ENCODE measurements at regions not wholly inside any gene's neighbourhood (a gene's known extent, or its start where the extent isn't known, plus 50 kb on each side); places are given as distances from the start of the nearest gene placed in this dataset.

DNA sequence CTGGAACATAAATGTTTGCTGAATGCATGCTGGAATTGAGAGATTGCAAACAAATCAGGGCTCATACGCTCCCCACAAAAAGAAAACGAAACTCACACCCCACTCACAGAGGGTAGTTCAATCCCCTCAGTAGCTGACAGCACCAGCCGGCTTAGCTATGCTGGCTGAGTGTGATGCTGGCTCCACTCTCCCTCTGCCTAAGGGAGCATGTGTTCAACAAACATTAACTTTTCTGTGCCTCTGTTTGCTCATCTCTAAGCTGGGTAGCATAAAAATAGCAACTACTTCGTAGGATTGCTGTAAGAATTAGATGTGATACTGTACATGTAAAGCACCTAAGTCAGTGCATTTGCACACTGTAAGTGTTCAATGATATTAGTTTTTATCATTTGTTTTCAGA lies 282.6 kb downstream of the FOXO1 start:
- ATAC-seq (ENCODE audit: low read depth): no peak
- H3K9me3 Mint-ChIP-seq: no peaks in the 10 kb centered on the region
- H3K4me1 Mint-ChIP-seq: peaks cover 24% of the 10 kb centered on the region
- CTCF ChIA-PET: no interaction called here
- H3K4me3 Mint-ChIP-seq: no peak overlapping the region
- POLR2A ChIA-PET: no interaction called here
- no peaks in the 10 kb centered on the region for H3K27me3 Mint-ChIP-seq
- no peak for DNase-seq
- intact Hi-C loops (cut with micrococcal nuclease): no loop called here
- H3K36me3 Mint-ChIP-seq (ENCODE audit: low read depth): no peaks in the 10 kb centered on the region
- no peak overlapping the region for H3K27ac Mint-ChIP-seq
- TF ChIP-seq, protein P1, sequence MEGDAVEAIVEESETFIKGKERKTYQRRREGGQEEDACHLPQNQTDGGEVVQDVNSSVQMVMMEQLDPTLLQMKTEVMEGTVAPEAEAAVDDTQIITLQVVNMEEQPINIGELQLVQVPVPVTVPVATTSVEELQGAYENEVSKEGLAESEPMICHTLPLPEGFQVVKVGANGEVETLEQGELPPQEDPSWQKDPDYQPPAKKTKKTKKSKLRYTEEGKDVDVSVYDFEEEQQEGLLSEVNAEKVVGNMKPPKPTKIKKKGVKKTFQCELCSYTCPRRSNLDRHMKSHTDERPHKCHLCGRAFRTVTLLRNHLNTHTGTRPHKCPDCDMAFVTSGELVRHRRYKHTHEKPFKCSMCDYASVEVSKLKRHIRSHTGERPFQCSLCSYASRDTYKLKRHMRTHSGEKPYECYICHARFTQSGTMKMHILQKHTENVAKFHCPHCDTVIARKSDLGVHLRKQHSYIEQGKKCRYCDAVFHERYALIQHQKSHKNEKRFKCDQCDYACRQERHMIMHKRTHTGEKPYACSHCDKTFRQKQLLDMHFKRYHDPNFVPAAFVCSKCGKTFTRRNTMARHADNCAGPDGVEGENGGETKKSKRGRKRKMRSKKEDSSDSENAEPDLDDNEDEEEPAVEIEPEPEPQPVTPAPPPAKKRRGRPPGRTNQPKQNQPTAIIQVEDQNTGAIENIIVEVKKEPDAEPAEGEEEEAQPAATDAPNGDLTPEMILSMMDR (IDR thresholded peaks at IDR 0.05): no peak

DNA sequence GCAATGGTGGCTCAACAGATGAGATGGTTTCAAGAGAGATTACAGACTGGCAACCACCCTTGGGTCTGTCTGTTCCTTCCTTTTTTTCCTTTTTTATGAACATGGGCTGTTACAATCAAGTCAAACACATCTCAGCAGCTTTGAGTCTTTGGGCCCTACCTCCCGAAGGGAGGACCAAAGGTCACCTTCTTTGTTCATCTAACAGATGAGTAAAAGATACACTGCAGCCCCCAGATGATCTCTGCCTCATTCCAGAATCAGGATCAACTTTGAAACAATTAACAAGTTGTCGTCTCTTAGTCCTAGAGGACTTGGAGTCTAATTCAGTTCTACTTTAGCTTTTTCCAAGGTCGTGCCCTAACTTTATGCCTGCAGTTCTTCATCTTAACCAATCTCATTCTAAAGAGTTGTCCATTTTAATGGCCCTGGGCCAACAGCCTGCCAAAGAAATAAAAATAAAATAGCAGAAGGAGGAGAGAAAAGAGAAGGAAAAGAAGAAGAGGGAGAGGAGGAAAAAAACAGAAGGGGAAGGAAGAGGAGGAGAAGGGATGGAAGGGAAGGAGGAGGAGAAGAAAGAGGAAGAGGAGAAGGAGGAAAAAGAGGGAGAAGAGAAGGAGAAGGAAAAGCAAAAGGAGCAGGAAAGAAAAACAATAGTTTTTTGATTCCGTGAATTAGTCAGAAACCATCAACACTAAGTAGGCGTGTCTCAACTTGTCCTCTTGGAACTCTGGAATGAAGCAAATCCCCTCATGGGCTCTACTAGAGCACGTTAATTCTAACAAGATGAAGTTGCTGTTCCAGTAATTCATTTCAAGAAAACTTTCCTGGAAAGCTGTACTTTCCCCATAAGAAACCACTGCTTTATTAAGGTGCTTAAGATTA lies 281.2 kb downstream of the FOXO1 start:
- intact Hi-C loops (cut with micrococcal nuclease): loop anchor here (5.0 kb wide), 1 partner anchor 282 kb away; the partner anchor contains the start of gene FOXO1
- POLR2A ChIA-PET: interaction anchor here (0.7 to 1.3 kb wide), 2 partner anchors 14 to 180 kb away, joined by 3 to 4 read pairs; no protein-coding TSS in a partner anchor

DNA sequence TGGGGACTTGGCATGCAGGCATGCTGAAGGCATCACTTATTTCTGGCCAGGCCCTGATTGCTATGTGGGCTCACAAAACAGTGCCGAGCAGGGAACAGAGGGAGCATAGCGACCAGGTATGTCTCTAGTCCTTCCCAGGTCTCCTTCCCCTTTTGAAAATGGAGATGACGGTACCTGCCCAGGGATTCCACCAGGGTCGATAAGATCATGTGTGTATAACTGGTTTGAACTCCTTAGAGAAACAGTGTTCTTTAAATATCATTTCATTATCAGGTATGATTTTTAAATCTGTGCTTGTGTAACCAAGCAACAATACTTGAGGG lies 280.6 kb downstream of the FOXO1 start:
- ATAC-seq (ENCODE audit: low read depth): no peak
- intact Hi-C loops (cut with micrococcal nuclease): loop anchor here (5.0 kb wide), 1 partner anchor 281 kb away; the partner anchor contains the start of gene FOXO1
- Mint-ChIP-seq H3K4me3 (no peak overlapping the region), H3K4me1 (peaks cover 29% of the 10 kb centered on the region), H3K27me3 (no peaks in the 10 kb centered on the region), H3K9me3 (no peaks in the 10 kb centered on the region), H3K36me3 (ENCODE audit: low read depth) (no peaks in the 10 kb centered on the region), H3K27ac (no peak overlapping the region)
- ChIA-PET POLR2A (interaction anchor here (1.3 kb wide), 1 partner anchor 15 kb away, joined by 3 read pairs; no protein-coding TSS in a partner anchor), CTCF (no interaction called here)
- TF ChIP-seq, protein P1 (IDR thresholded peaks at IDR 0.05): no peak
- DNase-seq: no peak

More for the DNA sequence above, 281.2 kb downstream of the FOXO1 start:
- no peaks in the 10 kb centered on the region for H3K9me3 Mint-ChIP-seq
- no peak overlapping the region for H3K4me3 Mint-ChIP-seq
- ATAC-seq (ENCODE audit: low read depth) (no peak), DNase-seq (no peak)
- CTCF ChIA-PET: no interaction called here
- TF ChIP-seq, protein P1 (IDR thresholded peaks at IDR 0.05): no peak
- no peak overlapping the region for H3K27ac Mint-ChIP-seq
- H3K4me1 Mint-ChIP-seq: peaks cover 27% of the 10 kb centered on the region
- no peaks in the 10 kb centered on the region for H3K36me3 Mint-ChIP-seq (ENCODE audit: low read depth)
- no peaks in the 10 kb centered on the region for H3K27me3 Mint-ChIP-seq

DNA sequence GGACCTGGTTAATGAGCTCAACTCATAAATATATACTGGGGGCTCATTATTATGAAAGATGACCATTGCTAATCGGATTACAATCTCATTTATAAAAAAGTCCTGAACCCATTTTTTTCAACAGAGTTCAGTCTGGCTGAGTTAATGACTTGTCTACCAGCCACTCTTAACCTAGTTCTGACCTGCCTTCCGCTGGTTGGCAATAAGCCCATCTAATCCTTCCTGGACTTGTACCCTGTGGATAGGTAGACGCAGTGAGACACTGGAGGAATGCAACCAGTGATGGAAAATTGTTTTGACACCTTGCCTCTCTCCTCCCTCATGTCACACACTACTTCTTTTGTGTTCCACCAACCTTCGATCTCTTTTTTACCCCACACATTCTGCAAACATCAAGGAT lies 279.9 kb downstream of the FOXO1 start:
- H3K4me1 Mint-ChIP-seq: peaks cover 29% of the 10 kb centered on the region
- no peaks in the 10 kb centered on the region for H3K27me3 Mint-ChIP-seq
- ATAC-seq (ENCODE audit: low read depth) (no peak), DNase-seq (no peak)
- CTCF ChIA-PET: no interaction called here
- intact Hi-C loops (cut with micrococcal nuclease): loop anchor here (5.0 kb wide), 1 partner anchor 281 kb away; the partner anchor contains the start of gene FOXO1
- POLR2A ChIA-PET: interaction anchor here (0.9 to 1.3 kb wide), 3 partner anchors 12 to 47 kb away, joined by 3 to 4 read pairs (median 4); no protein-coding TSS in a partner anchor
- TF ChIP-seq, protein P1 (IDR thresholded peaks at IDR 0.05): no peak
- no peak overlapping the region for H3K27ac Mint-ChIP-seq
- no peaks in the 10 kb centered on the region for H3K36me3 Mint-ChIP-seq (ENCODE audit: low read depth)
- H3K9me3 Mint-ChIP-seq: no peaks in the 10 kb centered on the region
- no peak overlapping the region for H3K4me3 Mint-ChIP-seq

DNA sequence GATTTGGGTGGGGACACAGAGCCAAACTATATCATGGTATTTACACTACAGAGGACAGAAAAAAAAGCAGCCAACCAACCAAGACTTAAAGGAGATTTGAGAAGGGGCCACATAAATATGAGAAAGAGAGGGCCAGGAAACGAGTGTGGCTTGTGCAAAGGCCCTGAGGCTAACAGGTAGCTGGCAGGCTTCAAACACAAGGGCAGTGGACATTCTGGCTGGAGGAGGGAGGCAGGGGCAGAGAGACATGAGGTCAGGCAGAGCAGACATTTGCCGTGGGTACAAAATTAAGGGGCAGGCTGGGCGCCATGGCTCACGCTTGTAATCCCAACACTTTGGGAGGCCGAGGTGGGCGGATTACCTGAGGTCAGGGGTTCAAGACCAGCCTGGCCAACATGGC lies 278.7 kb downstream of the FOXO1 start:
- DNase-seq: no peak
- POLR2A ChIA-PET: interaction anchor here (1.3 to 1.9 kb wide), 3 partner anchors 13 to 46 kb away, joined by 4 to 10 read pairs (median 9); no protein-coding TSS in a partner anchor
- Mint-ChIP-seq H3K9me3 (no peaks in the 10 kb centered on the region), H3K36me3 (ENCODE audit: low read depth) (no peaks in the 10 kb centered on the region), H3K4me1 (peaks cover 29% of the 10 kb centered on the region), H3K27ac (peak overlapping the region; percentile 64), H3K4me3 (no peak overlapping the region), H3K27me3 (no peaks in the 10 kb centered on the region)
- CTCF ChIA-PET: no interaction called here
- intact Hi-C loops (cut with micrococcal nuclease): loop anchor here (1.0 to 5.0 kb wide), 4 partner anchors 10 to 280 kb away; partner anchors contain the start of gene FOXO1
- ATAC-seq (ENCODE audit: low read depth): no peak
- TF ChIP-seq, protein P1 (IDR thresholded peaks at IDR 0.05): no peak
